Gastrocnemius medialis (tissue), 4 donors: ENCODE measurements at regions not wholly inside any gene's neighbourhood (a gene's known extent, or its start where the extent isn't known, plus 50 kb on each side); places are given as distances from the start of the nearest gene placed in this dataset.

Source experiments
- POLR2A ChIP-seq, 2 donors: fragments of 450-650 bp; IDR thresholded peaks; one replicate each; pipeline ENCODE4 v1.6.1; 2017; ENCODE audit warnings: antibody characterized with exemption in 2 of 2, mild to moderate bottlenecking in 2 of 2, moderate library complexity in 2 of 2
- TF ChIP-seq, protein P1 (sequence below), 5 experiments: fragments of 450-650 bp in 3 of 5; fragments of 200-600 bp in 2 of 5; sonication (generic) in 2 of 5; IDR thresholded peaks in 4 of 5; conservative IDR thresholded peaks in 1 of 5; 1 replicate in 4 of 5; 2 replicates in 1 of 5; pipeline ENCODE4 v1.5.1; 2016 to 2019; ENCODE audit warnings: antibody characterized with exemption in 5 of 5, mild to moderate bottlenecking in 3 of 5, moderate library complexity in 3 of 5

GRCh38 chr10:71127773-71128172 is 84.6 kb upstream of the UNC5B start:
- TF ChIP-seq, protein P1, sequence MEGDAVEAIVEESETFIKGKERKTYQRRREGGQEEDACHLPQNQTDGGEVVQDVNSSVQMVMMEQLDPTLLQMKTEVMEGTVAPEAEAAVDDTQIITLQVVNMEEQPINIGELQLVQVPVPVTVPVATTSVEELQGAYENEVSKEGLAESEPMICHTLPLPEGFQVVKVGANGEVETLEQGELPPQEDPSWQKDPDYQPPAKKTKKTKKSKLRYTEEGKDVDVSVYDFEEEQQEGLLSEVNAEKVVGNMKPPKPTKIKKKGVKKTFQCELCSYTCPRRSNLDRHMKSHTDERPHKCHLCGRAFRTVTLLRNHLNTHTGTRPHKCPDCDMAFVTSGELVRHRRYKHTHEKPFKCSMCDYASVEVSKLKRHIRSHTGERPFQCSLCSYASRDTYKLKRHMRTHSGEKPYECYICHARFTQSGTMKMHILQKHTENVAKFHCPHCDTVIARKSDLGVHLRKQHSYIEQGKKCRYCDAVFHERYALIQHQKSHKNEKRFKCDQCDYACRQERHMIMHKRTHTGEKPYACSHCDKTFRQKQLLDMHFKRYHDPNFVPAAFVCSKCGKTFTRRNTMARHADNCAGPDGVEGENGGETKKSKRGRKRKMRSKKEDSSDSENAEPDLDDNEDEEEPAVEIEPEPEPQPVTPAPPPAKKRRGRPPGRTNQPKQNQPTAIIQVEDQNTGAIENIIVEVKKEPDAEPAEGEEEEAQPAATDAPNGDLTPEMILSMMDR (IDR thresholded peaks at IDR 0.05 in 4 of 5, conservative IDR thresholded peaks at IDR 0.05 in 1 of 5) = no peak
- TF ChIP-seq POLR2A (IDR thresholded peaks at IDR 0.05) = no peak
